KMS-11 (cell line): ENCODE measurements at regions not wholly inside any gene's neighbourhood (a gene's known extent, or its start where the extent isn't known, plus 50 kb on each side); places are given as distances from the start of the nearest gene placed in this dataset.

Source experiments
- H2AFZ ChIP-seq: fragments of 200-600 bp; sonication (generic); 2 replicates; pipeline ENCODE4 v1.6.1; 2016; ENCODE audit warnings: antibody characterized with exemption, mixed run types, low read depth
- H3K27ac ChIP-seq: fragments of 200-600 bp; sonication (generic); 2 replicates; pipeline ENCODE4 v1.6.1; 2016; ENCODE audit warnings: mild to moderate bottlenecking, mixed run types
- H3K27me3 ChIP-seq: fragments of 200-600 bp; sonication (generic); 2 replicates; pipeline ENCODE4 v1.6.1; 2017; ENCODE audit warnings: mild to moderate bottlenecking, low read depth, mixed run types, moderate library complexity; ENCODE audit not compliant: insufficient read depth
- H3K36me3 ChIP-seq: fragments of 200-600 bp; sonication (generic); 2 replicates; pipeline ENCODE4 v1.6.1; 2017; ENCODE audit warnings: mild to moderate bottlenecking, mixed run types; ENCODE audit not compliant: insufficient read depth
- H3K4me1 ChIP-seq: fragments of 200-600 bp; sonication (generic); 2 replicates; pipeline ENCODE4 v1.6.1; 2016; ENCODE audit warnings: mild to moderate bottlenecking, low read depth, mixed run types; ENCODE audit not compliant: poor library complexity, severe bottlenecking
- H3K4me2 ChIP-seq: fragments of 200-600 bp; sonication (generic); 2 replicates; pipeline ENCODE4 v1.7.0; 2016; ENCODE audit warnings: mild to moderate bottlenecking, mixed run types
- H3K4me3 ChIP-seq: fragments of 200-600 bp; sonication (generic); IDR thresholded peaks from 2 replicates; pipeline ENCODE4 v1.6.1; 2017; ENCODE audit warnings: low read depth, low read length, mixed read lengths; ENCODE audit not compliant: insufficient read depth
- H3K79me2 ChIP-seq: fragments of 200-600 bp; sonication (generic); 2 replicates; pipeline ENCODE4 v1.6.1; 2016; ENCODE audit warnings: low read depth, mixed run types; ENCODE audit not compliant: insufficient read depth
- H3K9ac ChIP-seq: fragments of 200-600 bp; sonication (generic); 2 replicates; pipeline ENCODE4 v1.6.1; 2016; ENCODE audit warnings: mild to moderate bottlenecking, mixed run types
- H4K20me1 ChIP-seq: fragments of 200-600 bp; sonication (generic); 2 replicates; pipeline ENCODE4 v1.6.1; 2016; ENCODE audit warnings: mild to moderate bottlenecking, mixed run types; ENCODE audit not compliant: insufficient read depth
- CTCF ChIP-seq: fragments of 200-600 bp; sonication (generic); conservative IDR thresholded peaks from 2 replicates; pipeline ENCODE4 v1.6.1; 2017; ENCODE audit warnings: low read depth, mild to moderate bottlenecking, antibody characterized with exemption, low read length, moderate library complexity, mixed read lengths

- Histone ChIP-seq H3K9ac (no peak overlapping the region), H4K20me1 (no peaks in the 10 kb centered on the region), H3K4me3 (no peak overlapping the region), H3K27me3 (no peaks in the 10 kb centered on the region), H3K4me1 (peaks cover 31% of the 10 kb centered on the region), H3K27ac (no peak overlapping the region), H3K4me2 (no peak overlapping the region), H3K79me2 (no peaks in the 10 kb centered on the region), H2AFZ (no peak overlapping the region), H3K36me3 (no peaks in the 10 kb centered on the region)
- no peak for TF ChIP-seq CTCF
Observed at GRCh38 chr15:31457161-31457560, 130.5 kb downstream of the KLF13 start.

GRCh38 chr15:31457631-31458526 is 131.2 kb downstream of the KLF13 start:
- Histone ChIP-seq H3K4me2 (peak overlapping the region; percentile 62; the same call in 1 of the 2 replicates), H3K79me2 (no peaks in the 10 kb centered on the region), H3K4me1 (peaks cover 31% of the 10 kb centered on the region), H2AFZ (no peak overlapping the region), H3K27ac (no peak overlapping the region), H3K4me3 (no peak overlapping the region), H4K20me1 (no peaks in the 10 kb centered on the region), H3K27me3 (no peaks in the 10 kb centered on the region), H3K9ac (no peak overlapping the region), H3K36me3 (no peaks in the 10 kb centered on the region)
- no peak for TF ChIP-seq CTCF

GRCh38 chr15:31458596-31459399 is 132.2 kb downstream of the KLF13 start:
- no peak for TF ChIP-seq CTCF
- Histone ChIP-seq H3K4me2 (peak overlapping the region; percentile 62), H3K9ac (no peak overlapping the region), H3K36me3 (no peaks in the 10 kb centered on the region), H3K27me3 (no peaks in the 10 kb centered on the region), H3K4me3 (no peak overlapping the region), H3K27ac (peak overlapping the region; percentile 19), H2AFZ (peak overlapping the region; percentile 32; the same call in 1 of the 2 replicates), H4K20me1 (no peaks in the 10 kb centered on the region), H3K4me1 (peaks cover 31% of the 10 kb centered on the region), H3K79me2 (no peaks in the 10 kb centered on the region)

GRCh38 chr15:31459400-31459748 is 132.7 kb downstream of the KLF13 start:
- Histone ChIP-seq H3K9ac (no peak overlapping the region), H3K4me1 (peaks cover 31% of the 10 kb centered on the region), H3K4me2 (peak overlapping the region; percentile 62), H2AFZ (peak overlapping the region; percentile 32; the same call in 1 of the 2 replicates), H3K27ac (peak overlapping the region; percentile 19), H4K20me1 (no peaks in the 10 kb centered on the region), H3K27me3 (no peaks in the 10 kb centered on the region), H3K79me2 (no peaks in the 10 kb centered on the region), H3K4me3 (no peak overlapping the region), H3K36me3 (no peaks in the 10 kb centered on the region)
- no peak for TF ChIP-seq CTCF
